ENCODE measurements at regions not wholly inside any gene's neighbourhood (a gene's known extent, or its start where the extent isn't known, plus 50 kb on each side); places are given as distances from the start of the nearest gene placed in this dataset.

DNA sequence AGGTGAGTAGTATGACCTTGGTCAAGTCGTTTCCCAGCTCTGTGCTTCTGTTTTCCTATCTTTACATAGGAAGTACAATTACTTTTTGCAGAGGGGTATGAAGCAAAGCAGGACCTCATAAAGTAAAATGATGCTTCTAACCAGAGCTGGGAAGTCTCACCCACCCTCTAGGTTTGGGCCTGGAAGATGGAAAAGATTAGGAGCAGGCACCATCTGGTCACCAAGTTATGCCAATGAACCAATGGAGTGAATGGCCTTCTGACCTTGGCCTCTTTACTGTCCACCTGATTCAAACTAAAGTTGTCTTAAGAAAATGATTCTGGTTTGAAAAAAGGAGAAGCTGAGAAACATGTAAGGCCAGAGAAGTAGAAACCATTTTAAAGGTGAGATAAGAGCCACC lies 68.9 kb upstream of the CTNNBL1 start:
- TF ChIP-seq EZH2 (IDR thresholded peaks at IDR 0.05; ENCODE audit: low read depth, unreplicated experiment) (no peak), JUNB (IDR thresholded peaks at IDR 0.05; ENCODE audit: unreplicated experiment) (no peak), EZH2phosphoT487 (IDR thresholded peaks at IDR 0.05; ENCODE audit: unreplicated experiment) (no peak), POLR2AphosphoS5 (IDR thresholded peaks at IDR 0.05; ENCODE audit: low read depth) (no peak)
- TF ChIP-seq, protein P1, sequence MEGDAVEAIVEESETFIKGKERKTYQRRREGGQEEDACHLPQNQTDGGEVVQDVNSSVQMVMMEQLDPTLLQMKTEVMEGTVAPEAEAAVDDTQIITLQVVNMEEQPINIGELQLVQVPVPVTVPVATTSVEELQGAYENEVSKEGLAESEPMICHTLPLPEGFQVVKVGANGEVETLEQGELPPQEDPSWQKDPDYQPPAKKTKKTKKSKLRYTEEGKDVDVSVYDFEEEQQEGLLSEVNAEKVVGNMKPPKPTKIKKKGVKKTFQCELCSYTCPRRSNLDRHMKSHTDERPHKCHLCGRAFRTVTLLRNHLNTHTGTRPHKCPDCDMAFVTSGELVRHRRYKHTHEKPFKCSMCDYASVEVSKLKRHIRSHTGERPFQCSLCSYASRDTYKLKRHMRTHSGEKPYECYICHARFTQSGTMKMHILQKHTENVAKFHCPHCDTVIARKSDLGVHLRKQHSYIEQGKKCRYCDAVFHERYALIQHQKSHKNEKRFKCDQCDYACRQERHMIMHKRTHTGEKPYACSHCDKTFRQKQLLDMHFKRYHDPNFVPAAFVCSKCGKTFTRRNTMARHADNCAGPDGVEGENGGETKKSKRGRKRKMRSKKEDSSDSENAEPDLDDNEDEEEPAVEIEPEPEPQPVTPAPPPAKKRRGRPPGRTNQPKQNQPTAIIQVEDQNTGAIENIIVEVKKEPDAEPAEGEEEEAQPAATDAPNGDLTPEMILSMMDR (conservative IDR thresholded peaks at IDR 0.05; ENCODE audit: low read depth in 2 of 2): no peak
- TF ChIP-seq, protein P2, sequence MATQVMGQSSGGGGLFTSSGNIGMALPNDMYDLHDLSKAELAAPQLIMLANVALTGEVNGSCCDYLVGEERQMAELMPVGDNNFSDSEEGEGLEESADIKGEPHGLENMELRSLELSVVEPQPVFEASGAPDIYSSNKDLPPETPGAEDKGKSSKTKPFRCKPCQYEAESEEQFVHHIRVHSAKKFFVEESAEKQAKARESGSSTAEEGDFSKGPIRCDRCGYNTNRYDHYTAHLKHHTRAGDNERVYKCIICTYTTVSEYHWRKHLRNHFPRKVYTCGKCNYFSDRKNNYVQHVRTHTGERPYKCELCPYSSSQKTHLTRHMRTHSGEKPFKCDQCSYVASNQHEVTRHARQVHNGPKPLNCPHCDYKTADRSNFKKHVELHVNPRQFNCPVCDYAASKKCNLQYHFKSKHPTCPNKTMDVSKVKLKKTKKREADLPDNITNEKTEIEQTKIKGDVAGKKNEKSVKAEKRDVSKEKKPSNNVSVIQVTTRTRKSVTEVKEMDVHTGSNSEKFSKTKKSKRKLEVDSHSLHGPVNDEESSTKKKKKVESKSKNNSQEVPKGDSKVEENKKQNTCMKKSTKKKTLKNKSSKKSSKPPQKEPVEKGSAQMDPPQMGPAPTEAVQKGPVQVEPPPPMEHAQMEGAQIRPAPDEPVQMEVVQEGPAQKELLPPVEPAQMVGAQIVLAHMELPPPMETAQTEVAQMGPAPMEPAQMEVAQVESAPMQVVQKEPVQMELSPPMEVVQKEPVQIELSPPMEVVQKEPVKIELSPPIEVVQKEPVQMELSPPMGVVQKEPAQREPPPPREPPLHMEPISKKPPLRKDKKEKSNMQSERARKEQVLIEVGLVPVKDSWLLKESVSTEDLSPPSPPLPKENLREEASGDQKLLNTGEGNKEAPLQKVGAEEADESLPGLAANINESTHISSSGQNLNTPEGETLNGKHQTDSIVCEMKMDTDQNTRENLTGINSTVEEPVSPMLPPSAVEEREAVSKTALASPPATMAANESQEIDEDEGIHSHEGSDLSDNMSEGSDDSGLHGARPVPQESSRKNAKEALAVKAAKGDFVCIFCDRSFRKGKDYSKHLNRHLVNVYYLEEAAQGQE (IDR thresholded peaks at IDR 0.05; ENCODE audit: unreplicated experiment): no peak

All from GM23338 (cell line).